OCI-LY7 (cell line): ENCODE measurements at regions not wholly inside any gene's neighbourhood (a gene's known extent, or its start where the extent isn't known, plus 50 kb on each side); places are given as distances from the start of the nearest gene placed in this dataset.

Experiments
- EZH2phosphoT487 ChIP-seq: fragments of 200-600 bp; sonication (generic); IDR thresholded peaks from 2 replicates; pipeline ENCODE4 v1.6.1; 2018; ENCODE audit warnings: low read depth, borderline replicate concordance, mild to moderate bottlenecking, mixed run types, antibody characterized with exemption, low read length, moderate library complexity, mixed read lengths
- TF ChIP-seq, protein P1 (sequence below): fragments of 200-600 bp; sonication (generic); conservative IDR thresholded peaks from 2 replicates; pipeline ENCODE4 v1.5.1; 2014; ENCODE audit warnings: mild to moderate bottlenecking, antibody characterized with exemption, low read length, moderate library complexity, mixed read lengths

DNA sequence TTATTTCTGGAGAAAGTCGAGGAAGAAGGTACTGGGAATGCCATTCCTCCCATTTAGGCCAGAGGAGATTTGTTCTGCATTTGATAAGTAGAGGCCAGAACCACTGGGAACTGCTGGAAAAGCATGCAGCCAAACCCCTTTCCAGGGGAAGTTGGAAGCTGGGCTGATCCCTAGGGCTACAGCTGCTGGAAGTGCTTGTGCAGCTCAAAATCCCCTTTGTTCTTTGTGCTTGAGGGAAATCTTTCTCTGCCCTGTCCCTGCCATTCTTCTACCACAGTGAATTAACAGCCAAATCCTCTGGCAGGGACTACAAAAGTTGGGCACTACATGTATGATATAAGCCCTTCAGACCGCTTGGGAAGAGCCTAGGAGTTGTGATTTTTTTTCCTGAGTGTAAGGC, 734.1 kb downstream of the LRRIQ3 start:
- TF ChIP-seq, protein P1, sequence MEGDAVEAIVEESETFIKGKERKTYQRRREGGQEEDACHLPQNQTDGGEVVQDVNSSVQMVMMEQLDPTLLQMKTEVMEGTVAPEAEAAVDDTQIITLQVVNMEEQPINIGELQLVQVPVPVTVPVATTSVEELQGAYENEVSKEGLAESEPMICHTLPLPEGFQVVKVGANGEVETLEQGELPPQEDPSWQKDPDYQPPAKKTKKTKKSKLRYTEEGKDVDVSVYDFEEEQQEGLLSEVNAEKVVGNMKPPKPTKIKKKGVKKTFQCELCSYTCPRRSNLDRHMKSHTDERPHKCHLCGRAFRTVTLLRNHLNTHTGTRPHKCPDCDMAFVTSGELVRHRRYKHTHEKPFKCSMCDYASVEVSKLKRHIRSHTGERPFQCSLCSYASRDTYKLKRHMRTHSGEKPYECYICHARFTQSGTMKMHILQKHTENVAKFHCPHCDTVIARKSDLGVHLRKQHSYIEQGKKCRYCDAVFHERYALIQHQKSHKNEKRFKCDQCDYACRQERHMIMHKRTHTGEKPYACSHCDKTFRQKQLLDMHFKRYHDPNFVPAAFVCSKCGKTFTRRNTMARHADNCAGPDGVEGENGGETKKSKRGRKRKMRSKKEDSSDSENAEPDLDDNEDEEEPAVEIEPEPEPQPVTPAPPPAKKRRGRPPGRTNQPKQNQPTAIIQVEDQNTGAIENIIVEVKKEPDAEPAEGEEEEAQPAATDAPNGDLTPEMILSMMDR = no peak
- TF ChIP-seq EZH2phosphoT487 = no peak
